MCF 10A (cell line): ENCODE measurements at regions not wholly inside any gene's neighbourhood (a gene's known extent, or its start where the extent isn't known, plus 50 kb on each side); places are given as distances from the start of the nearest gene placed in this dataset.

Experiments used
- BruUV-seq: library from RNA; stranded (reverse); fragments of 400-500 nt; replicated peaks from 2 replicates; lab custom pipeline; 2021; lab: Mats Ljungman, UMichigan
- CTCF ChIA-PET: fragments of 300-600 bp; sonication (Branson Sonifier 250); formaldehyde crosslinking; extraction: SDS; loops from one replicate; lab custom pipeline; 2021; ENCODE audit warnings: antibody characterized with exemption, inconsistent platforms; lab: Yijun Ruan, JAX
- POLR2A ChIA-PET: fragments of 300-600, 350-650 bp; sonication (Branson Sonifier 250); formaldehyde crosslinking; extraction: SDS; loops from one replicate; lab custom pipeline; 2020; ENCODE audit warnings: antibody characterized with exemption, inconsistent platforms; lab: Yijun Ruan, JAX
- DNase-seq: peaks from one replicate; pipeline ENCODE4 v3.0.0-alpha.2; 2018; ENCODE audit not compliant: unreplicated experiment
- H3K27ac Mint-ChIP-seq: one replicate; pipeline ENCODE4 v1.8.0; 2022; ENCODE audit warnings: mild to moderate bottlenecking, low read depth, mixed read lengths; ENCODE audit not compliant: unreplicated experiment
- H3K27me3 Mint-ChIP-seq: one replicate; pipeline ENCODE4 v1.8.0; 2022; ENCODE audit warnings: mixed read lengths; ENCODE audit not compliant: insufficient read depth, unreplicated experiment
- H3K36me3 Mint-ChIP-seq: one replicate; pipeline ENCODE4 v1.8.0; 2022; ENCODE audit warnings: mild to moderate bottlenecking, moderate library complexity, mixed read lengths; ENCODE audit not compliant: insufficient read depth, unreplicated experiment
- H3K4me1 Mint-ChIP-seq: one replicate; pipeline ENCODE4 v1.8.0; 2022; ENCODE audit warnings: mixed read lengths; ENCODE audit not compliant: insufficient read depth, unreplicated experiment
- H3K4me3 Mint-ChIP-seq: one replicate; pipeline ENCODE4 v1.8.0; 2022; ENCODE audit warnings: mild to moderate bottlenecking, moderate library complexity, mixed read lengths; ENCODE audit not compliant: unreplicated experiment
- H3K9me3 Mint-ChIP-seq: one replicate; pipeline ENCODE4 v1.8.0; 2022; ENCODE audit warnings: mixed read lengths; ENCODE audit not compliant: unreplicated experiment
- intact Hi-C: fragments of 100-400 bp; cut with micrococcal nuclease; formaldehyde crosslinking; loops from 2 replicates; pipeline ENCODE4 v1.14.1; 2022
- TF ChIP-seq, protein P1 (sequence below): fragments of 200-600 bp; IDR thresholded peaks from one replicate; pipeline ENCODE4 v1.8.0; 2022; ENCODE audit warnings: antibody characterized with exemption, mild to moderate bottlenecking; ENCODE audit not compliant: unreplicated experiment

- no peaks in the 10 kb centered on the region for H3K27me3 Mint-ChIP-seq
- CTCF ChIA-PET: no interaction called here
- DNase-seq: no peak
- POLR2A ChIA-PET: no interaction called here
- TF ChIP-seq, protein P1, sequence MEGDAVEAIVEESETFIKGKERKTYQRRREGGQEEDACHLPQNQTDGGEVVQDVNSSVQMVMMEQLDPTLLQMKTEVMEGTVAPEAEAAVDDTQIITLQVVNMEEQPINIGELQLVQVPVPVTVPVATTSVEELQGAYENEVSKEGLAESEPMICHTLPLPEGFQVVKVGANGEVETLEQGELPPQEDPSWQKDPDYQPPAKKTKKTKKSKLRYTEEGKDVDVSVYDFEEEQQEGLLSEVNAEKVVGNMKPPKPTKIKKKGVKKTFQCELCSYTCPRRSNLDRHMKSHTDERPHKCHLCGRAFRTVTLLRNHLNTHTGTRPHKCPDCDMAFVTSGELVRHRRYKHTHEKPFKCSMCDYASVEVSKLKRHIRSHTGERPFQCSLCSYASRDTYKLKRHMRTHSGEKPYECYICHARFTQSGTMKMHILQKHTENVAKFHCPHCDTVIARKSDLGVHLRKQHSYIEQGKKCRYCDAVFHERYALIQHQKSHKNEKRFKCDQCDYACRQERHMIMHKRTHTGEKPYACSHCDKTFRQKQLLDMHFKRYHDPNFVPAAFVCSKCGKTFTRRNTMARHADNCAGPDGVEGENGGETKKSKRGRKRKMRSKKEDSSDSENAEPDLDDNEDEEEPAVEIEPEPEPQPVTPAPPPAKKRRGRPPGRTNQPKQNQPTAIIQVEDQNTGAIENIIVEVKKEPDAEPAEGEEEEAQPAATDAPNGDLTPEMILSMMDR: no peak
- intact Hi-C loops: no loop called here
- peaks cover 8% of the 10 kb centered on the region for H3K9me3 Mint-ChIP-seq
- no peak overlapping the region for H3K4me3 Mint-ChIP-seq
- BruUV-seq: no TSS peak
- no peaks in the 10 kb centered on the region for H3K4me1 Mint-ChIP-seq
- no peak overlapping the region for H3K27ac Mint-ChIP-seq
- H3K36me3 Mint-ChIP-seq: peaks cover 6% of the 10 kb centered on the region
Observed at GRCh38 chr1:72535470-72535869, 253.1 kb upstream of the NEGR1 start.

DNA sequence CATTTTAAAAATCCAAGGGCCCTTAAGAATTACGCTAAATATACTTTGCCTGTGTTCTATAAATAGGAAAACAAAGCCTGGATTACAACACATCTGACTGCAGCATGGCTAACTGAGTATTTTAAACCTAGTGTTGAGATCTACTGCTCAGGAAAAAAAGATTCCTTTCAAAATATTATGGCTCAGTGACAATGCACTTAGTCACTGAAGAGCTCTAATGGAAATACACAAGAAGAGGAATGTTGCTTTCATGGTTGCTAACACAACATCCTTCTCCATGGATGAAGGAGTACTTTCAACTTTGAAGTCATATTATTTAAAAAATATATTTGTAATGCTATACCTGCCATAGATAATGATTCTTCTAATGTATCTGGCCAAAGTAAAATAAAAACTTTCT is 248.3 kb upstream of the NEGR1 start:
- peaks cover 7% of the 10 kb centered on the region for H3K9me3 Mint-ChIP-seq
- no peak overlapping the region for H3K4me3 Mint-ChIP-seq
- no peaks in the 10 kb centered on the region for H3K36me3 Mint-ChIP-seq
- ChIA-PET POLR2A (no interaction called here), CTCF (interaction anchor here (0.7 to 1.0 kb wide), 4 partner anchors 24 to 67 kb away, joined by 3 read pairs; no protein-coding TSS in a partner anchor)
- no peak overlapping the region for H3K27ac Mint-ChIP-seq
- no peaks in the 10 kb centered on the region for H3K27me3 Mint-ChIP-seq
- no peak for DNase-seq
- no peaks in the 10 kb centered on the region for H3K4me1 Mint-ChIP-seq
- BruUV-seq: no TSS peak
- TF ChIP-seq, protein P1: no peak
- intact Hi-C loops: no loop called here

DNA sequence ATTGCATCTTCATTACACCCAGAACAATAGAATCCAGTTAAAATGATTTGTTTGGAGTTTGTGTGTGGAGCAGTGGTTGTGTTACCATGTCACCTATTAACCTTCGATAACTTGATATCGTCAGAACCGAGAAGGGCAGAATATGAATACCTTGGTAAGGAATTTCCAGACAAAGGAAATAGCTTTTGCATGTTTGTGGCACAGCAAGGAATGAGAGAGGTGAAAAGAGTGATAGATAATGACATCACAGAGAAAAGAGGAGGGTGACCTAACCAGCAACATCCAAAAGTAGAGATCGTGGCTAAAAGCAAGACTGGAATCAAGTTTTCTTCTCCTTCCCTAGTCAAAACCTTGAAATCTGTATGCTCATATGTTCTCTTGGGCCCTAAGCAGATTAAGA is 244.6 kb upstream of the NEGR1 start:
- no peak overlapping the region for H3K27ac Mint-ChIP-seq

GRCh38 chr1:72524021-72524420 is 241.7 kb upstream of the NEGR1 start:
- H3K4me3 Mint-ChIP-seq: no peak overlapping the region
- CTCF ChIA-PET: interaction anchor here (0.6 kb wide), 1 partner anchor 31 kb away, joined by 3 read pairs; no protein-coding TSS in a partner anchor
- H3K4me1 Mint-ChIP-seq: no peaks in the 10 kb centered on the region
- no peaks in the 10 kb centered on the region for H3K27me3 Mint-ChIP-seq
- DNase-seq: no peak
- H3K9me3 Mint-ChIP-seq: no peaks in the 10 kb centered on the region
- intact Hi-C loops: no loop called here
- H3K27ac Mint-ChIP-seq: no peak overlapping the region
- H3K36me3 Mint-ChIP-seq: no peaks in the 10 kb centered on the region
- POLR2A ChIA-PET: no interaction called here
- TF ChIP-seq, protein P1: no peak
- BruUV-seq: no TSS peak

More for the DNA sequence above, 244.6 kb upstream of the NEGR1 start:
- no peak for DNase-seq
- ChIA-PET CTCF (interaction anchor here (0.8 kb wide), 1 partner anchor 553 kb away, joined by 3 read pairs; no protein-coding TSS in a partner anchor), POLR2A (no interaction called here)
- Mint-ChIP-seq H3K9me3 (no peaks in the 10 kb centered on the region), H3K36me3 (no peaks in the 10 kb centered on the region), H3K27me3 (no peaks in the 10 kb centered on the region), H3K4me3 (no peak overlapping the region), H3K4me1 (no peaks in the 10 kb centered on the region)
- intact Hi-C loops: no loop called here
- no TSS peak for BruUV-seq
- TF ChIP-seq, protein P1: no peak
